ENCODE measurements at regions not wholly inside any gene's neighbourhood (a gene's known extent, or its start where the extent isn't known, plus 50 kb on each side); places are given as distances from the start of the nearest gene placed in this dataset.

DNA sequence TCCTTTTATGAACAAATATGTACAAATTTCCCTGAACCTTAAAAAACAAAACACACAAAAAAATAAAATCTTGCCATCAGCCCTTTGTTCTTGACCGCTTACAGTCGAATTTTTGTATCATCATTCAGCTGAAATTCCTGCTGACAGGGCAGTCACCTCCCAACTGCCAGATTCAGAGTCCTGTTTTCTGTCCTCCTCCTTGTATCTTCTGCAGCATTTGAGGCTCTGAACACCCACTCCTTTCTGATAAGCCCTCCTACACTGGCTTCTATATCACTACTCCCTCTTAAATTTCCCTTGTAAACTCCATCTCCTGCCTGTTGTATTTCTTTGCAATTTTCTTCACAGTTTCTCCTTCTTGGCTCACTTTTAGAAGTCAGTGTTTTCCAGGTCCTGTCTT lies 77.8 kb upstream of the CCN6 start:
- no peak overlapping the region for H3K4me3 ChIP-seq
- no peak overlapping the region for H3K27ac ChIP-seq
- intact Hi-C loops (cut with DNase I): no loop called here
- DNase-seq: no peak
- no peaks in the 10 kb centered on the region for H3K36me3 ChIP-seq
- no peaks in the 10 kb centered on the region for H3K4me1 ChIP-seq
- no peaks in the 10 kb centered on the region for H3K27me3 ChIP-seq
- H3K9me3 ChIP-seq: no peaks in the 10 kb centered on the region
- H3K9ac ChIP-seq (ENCODE audit: low read depth in 2 of 2, low read length in 2 of 2): no peak overlapping the region
- TF ChIP-seq, protein P1, sequence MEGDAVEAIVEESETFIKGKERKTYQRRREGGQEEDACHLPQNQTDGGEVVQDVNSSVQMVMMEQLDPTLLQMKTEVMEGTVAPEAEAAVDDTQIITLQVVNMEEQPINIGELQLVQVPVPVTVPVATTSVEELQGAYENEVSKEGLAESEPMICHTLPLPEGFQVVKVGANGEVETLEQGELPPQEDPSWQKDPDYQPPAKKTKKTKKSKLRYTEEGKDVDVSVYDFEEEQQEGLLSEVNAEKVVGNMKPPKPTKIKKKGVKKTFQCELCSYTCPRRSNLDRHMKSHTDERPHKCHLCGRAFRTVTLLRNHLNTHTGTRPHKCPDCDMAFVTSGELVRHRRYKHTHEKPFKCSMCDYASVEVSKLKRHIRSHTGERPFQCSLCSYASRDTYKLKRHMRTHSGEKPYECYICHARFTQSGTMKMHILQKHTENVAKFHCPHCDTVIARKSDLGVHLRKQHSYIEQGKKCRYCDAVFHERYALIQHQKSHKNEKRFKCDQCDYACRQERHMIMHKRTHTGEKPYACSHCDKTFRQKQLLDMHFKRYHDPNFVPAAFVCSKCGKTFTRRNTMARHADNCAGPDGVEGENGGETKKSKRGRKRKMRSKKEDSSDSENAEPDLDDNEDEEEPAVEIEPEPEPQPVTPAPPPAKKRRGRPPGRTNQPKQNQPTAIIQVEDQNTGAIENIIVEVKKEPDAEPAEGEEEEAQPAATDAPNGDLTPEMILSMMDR (IDR thresholded peaks at IDR 0.05): no peak

GRCh38 chr6:111978532-111979149 lies 75.3 kb upstream of the CCN6 start:
- no peaks in the 10 kb centered on the region for H3K4me1 ChIP-seq
- TF ChIP-seq, protein P1 (IDR thresholded peaks at IDR 0.05): no peak
- no peak overlapping the region for H3K4me3 ChIP-seq
- intact Hi-C loops (cut with DNase I): no loop called here
- no peaks in the 10 kb centered on the region for H3K36me3 ChIP-seq
- H3K27ac ChIP-seq: no peak overlapping the region
- no peak for DNase-seq
- H3K9me3 ChIP-seq: no peaks in the 10 kb centered on the region
- no peaks in the 10 kb centered on the region for H3K27me3 ChIP-seq
- no peak overlapping the region for H3K9ac ChIP-seq (ENCODE audit: low read depth in 2 of 2, low read length in 2 of 2)

DNA sequence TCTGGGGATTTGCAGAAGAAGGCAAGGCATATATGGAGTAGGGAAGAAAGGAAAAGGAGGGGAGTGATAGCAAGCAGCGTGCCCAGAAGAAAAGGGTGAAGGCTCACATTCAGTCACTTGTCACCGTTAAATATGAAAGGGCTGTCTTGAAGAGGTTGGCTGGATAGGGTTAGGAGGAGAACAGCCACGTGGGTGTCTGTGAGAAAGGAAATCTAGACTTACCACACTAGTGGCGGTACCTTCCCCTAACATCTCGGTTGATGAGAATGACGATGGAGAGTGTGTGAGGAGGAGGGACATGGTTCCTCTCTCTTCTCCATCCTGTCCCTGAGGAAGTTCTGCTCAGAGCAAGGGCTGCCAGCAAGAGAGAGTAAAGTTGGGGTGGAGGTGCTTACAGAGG lies 74.3 kb upstream of the CCN6 start:
- TF ChIP-seq, protein P1 (IDR thresholded peaks at IDR 0.05): no peak
- Histone ChIP-seq H3K9ac (ENCODE audit: low read depth in 2 of 2, low read length in 2 of 2) (no peak overlapping the region), H3K9me3 (no peaks in the 10 kb centered on the region), H3K27ac (no peak overlapping the region), H3K27me3 (no peaks in the 10 kb centered on the region), H3K4me1 (no peaks in the 10 kb centered on the region), H3K36me3 (no peaks in the 10 kb centered on the region), H3K4me3 (no peak overlapping the region)
- intact Hi-C loops (cut with DNase I): no loop called here
- no peak for DNase-seq

DNA sequence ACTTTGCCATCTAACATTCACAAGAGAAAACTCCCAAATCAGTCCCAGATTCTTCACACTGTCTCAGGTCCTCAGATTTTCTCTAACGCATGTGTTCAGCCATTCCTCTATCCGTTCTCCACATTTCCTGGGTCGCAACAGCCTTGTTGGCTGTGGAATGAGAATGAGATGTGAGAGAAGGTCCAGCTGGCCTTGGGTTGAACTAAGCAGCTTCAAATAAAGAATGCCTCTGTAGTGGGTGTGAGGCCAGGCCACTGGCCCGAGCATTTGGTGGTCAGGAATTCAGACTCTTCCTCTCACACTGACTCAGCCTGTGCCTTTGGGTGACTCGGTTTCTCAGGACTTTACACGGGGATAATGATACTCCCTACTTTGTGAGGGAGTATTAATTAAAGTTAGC lies 73.8 kb upstream of the CCN6 start:
- Histone ChIP-seq H3K27ac (no peak overlapping the region), H3K36me3 (no peaks in the 10 kb centered on the region), H3K9ac (ENCODE audit: low read depth in 2 of 2, low read length in 2 of 2) (no peak overlapping the region), H3K4me3 (no peak overlapping the region), H3K27me3 (no peaks in the 10 kb centered on the region), H3K4me1 (no peaks in the 10 kb centered on the region), H3K9me3 (no peaks in the 10 kb centered on the region)
- intact Hi-C loops (cut with DNase I): no loop called here
- no peak for DNase-seq
- TF ChIP-seq, protein P1 (IDR thresholded peaks at IDR 0.05): no peak

DNA sequence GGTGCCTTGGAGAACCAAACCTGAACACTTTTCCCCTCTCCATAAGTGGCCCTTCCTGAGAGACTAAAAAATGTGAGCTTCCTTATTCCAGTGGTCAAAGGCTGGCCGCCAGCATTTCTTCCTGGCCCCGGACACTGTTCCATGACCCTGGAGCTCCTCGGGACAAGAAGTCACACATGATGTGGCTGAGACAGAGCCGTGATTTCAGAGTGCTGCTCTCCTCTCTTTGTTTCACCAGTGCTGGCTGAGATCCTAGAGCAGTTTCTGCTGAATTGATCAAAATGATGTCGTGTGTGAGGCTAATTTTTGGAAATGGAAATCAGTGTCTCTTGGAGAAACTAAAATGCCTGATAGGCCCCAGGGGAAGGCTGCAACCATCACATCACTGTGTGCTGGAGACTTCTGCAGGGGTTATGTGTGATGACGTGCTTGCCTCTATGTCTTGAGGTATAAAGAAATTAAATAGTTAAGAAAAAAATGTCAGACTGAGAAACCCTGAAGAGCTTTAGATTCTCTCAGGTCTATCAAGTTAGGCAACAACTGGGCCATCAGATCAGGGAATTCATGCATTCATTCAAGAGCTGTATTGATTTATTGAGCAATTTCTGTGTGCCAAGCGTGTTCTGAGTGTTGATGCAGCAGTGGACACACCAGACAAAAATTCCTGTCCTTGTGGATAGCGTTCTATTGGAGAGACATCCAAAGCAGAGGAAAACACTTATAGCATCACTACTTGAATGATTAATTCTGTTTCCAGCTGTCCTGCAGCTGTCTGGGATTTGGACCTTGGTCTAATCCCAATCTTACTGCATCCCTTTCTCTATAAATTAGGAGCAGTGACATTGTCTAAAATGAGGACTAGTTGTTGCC lies 72.7 kb upstream of the CCN6 start:
- Histone ChIP-seq H3K27me3 (no peaks in the 10 kb centered on the region), H3K9me3 (no peaks in the 10 kb centered on the region), H3K4me3 (no peak overlapping the region), H3K36me3 (no peaks in the 10 kb centered on the region), H3K27ac (no peak overlapping the region), H3K9ac (ENCODE audit: low read depth in 2 of 2, low read length in 2 of 2) (no peak overlapping the region), H3K4me1 (no peaks in the 10 kb centered on the region)
- TF ChIP-seq, protein P1 (IDR thresholded peaks at IDR 0.05): no peak
- intact Hi-C loops (cut with DNase I): no loop called here
- no peak for DNase-seq

All from colonic mucosa (tissue), 4 donors.